ENCODE measurements at regions not wholly inside any gene's neighbourhood (a gene's known extent, or its start where the extent isn't known, plus 50 kb on each side); places are given as distances from the start of the nearest gene placed in this dataset.

GRCh38 chr4:57278780-57279179 lies 168.6 kb upstream of the IGFBP7 start:
- TF ChIP-seq CTCF (IDR thresholded peaks at IDR 0.05; ENCODE audit: extremely low read depth in 1 of 2, insufficient read depth in 1 of 2, low read depth in 1 of 2, low read length in 2 of 2) (no peak), EZH2 (IDR thresholded peaks at IDR 0.05; ENCODE audit: borderline replicate concordance, low read depth, low read length, severe bottlenecking) (no peak), MYC (IDR thresholded peaks at IDR 0.05; ENCODE audit: low read depth, low read length) (no peak), POLR2A (IDR thresholded peaks at IDR 0.05; ENCODE audit: low read depth, low read length) (no peak), GATA2 (IDR thresholded peaks at IDR 0.05; ENCODE audit: insufficient read depth, insufficient read length, low read depth, low read length) (no peak), POLR2AphosphoS5 (IDR thresholded peaks at IDR 0.05; ENCODE audit: insufficient read depth, low read depth, low read length) (no peak), JUN (IDR thresholded peaks at IDR 0.05; ENCODE audit: borderline replicate concordance, insufficient read depth, insufficient read length, low read depth) (no peak), MAX (IDR thresholded peaks at IDR 0.05; ENCODE audit: insufficient read depth, insufficient read length) (no peak), FOS (IDR thresholded peaks at IDR 0.05; ENCODE audit: borderline replicate concordance, insufficient read depth, low read length) (no peak)

Measured in endothelial cell of umbilical vein (primary cell).